Astrocyte (in vitro differentiated cells and primary cell): ENCODE measurements at regions not wholly inside any gene's neighbourhood (a gene's known extent, or its start where the extent isn't known, plus 50 kb on each side); places are given as distances from the start of the nearest gene placed in this dataset.

Source experiments
- DNase-seq: peaks from one replicate; pipeline ENCODE4 v3.0.0-alpha.2; 2010; ENCODE audit warnings: low read depth
- FAIRE-seq: peaks from 2 replicates; lab custom pipeline; 2011; peaks lifted over from hg19 to GRCh38; lab: Jason Lieb, UNC
- H2AFZ ChIP-seq: 2 replicates; pipeline ENCODE4 v1.6.0; 2012; ENCODE audit warnings: low read depth, low read length, inconsistent platforms
- H3K27ac ChIP-seq: 2 replicates; pipeline ENCODE4 v1.5.1; 2011; ENCODE audit warnings: low read depth, low read length, inconsistent platforms
- H3K27me3 ChIP-seq: 2 replicates; pipeline ENCODE4 v1.6.0; 2011; ENCODE audit warnings: low read length, inconsistent platforms; ENCODE audit not compliant: insufficient read depth
- H3K36me3 ChIP-seq: 2 replicates; pipeline ENCODE4 v1.5.1; 2011; ENCODE audit warnings: low read length, inconsistent platforms; ENCODE audit not compliant: insufficient read depth
- H3K4me1 ChIP-seq: 2 replicates; pipeline ENCODE4 v1.5.1; 2011; ENCODE audit warnings: low read length, inconsistent platforms; ENCODE audit not compliant: insufficient read depth
- H3K4me2 ChIP-seq: 2 replicates; pipeline ENCODE4 v1.6.0; 2012; ENCODE audit warnings: low read length, inconsistent platforms
- H3K4me3 ChIP-seq: 2 replicates; pipeline ENCODE4 v1.5.1; 2011; ENCODE audit warnings: low read depth, mild to moderate bottlenecking, low read length, inconsistent platforms; ENCODE audit not compliant: insufficient read depth
- H3K79me2 ChIP-seq: 2 replicates; pipeline ENCODE4 v1.6.0; 2012; ENCODE audit warnings: mild to moderate bottlenecking, low read length, inconsistent platforms; ENCODE audit not compliant: insufficient read depth
- H3K9ac ChIP-seq: 2 replicates; pipeline ENCODE4 v1.6.0; 2012; ENCODE audit warnings: mild to moderate bottlenecking, low read length, inconsistent platforms
- H3K9me3 ChIP-seq: 2 replicates; pipeline ENCODE4 v1.5.1; 2012; ENCODE audit warnings: low read depth, mild to moderate bottlenecking, low read length, inconsistent platforms; ENCODE audit not compliant: insufficient read depth
- H4K20me1 ChIP-seq: 2 replicates; pipeline ENCODE4 v1.6.0; 2012; ENCODE audit warnings: low read length, inconsistent platforms; ENCODE audit not compliant: insufficient read depth
- H3K27ac Mint-ChIP-seq: one replicate; pipeline ENCODE4 v1.8.0; 2021; ENCODE audit warnings: mild to moderate bottlenecking, mixed read lengths; ENCODE audit not compliant: unreplicated experiment
- H3K27me3 Mint-ChIP-seq: one replicate; pipeline ENCODE4 v1.8.0; 2021; ENCODE audit warnings: low read depth, mixed read lengths; ENCODE audit not compliant: unreplicated experiment
- H3K36me3 Mint-ChIP-seq: one replicate; pipeline ENCODE4 v1.8.0; 2021; ENCODE audit warnings: low read depth, mixed read lengths; ENCODE audit not compliant: unreplicated experiment
- H3K4me1 Mint-ChIP-seq: one replicate; pipeline ENCODE4 v1.8.0; 2021; ENCODE audit warnings: low read depth, mixed read lengths; ENCODE audit not compliant: unreplicated experiment
- H3K4me3 Mint-ChIP-seq: one replicate; pipeline ENCODE4 v1.8.0; 2021; ENCODE audit warnings: mild to moderate bottlenecking, moderate library complexity, mixed read lengths; ENCODE audit not compliant: unreplicated experiment
- H3K9me3 Mint-ChIP-seq: one replicate; pipeline ENCODE4 v1.8.0; 2021; ENCODE audit warnings: mild to moderate bottlenecking, mixed read lengths; ENCODE audit not compliant: unreplicated experiment
- CTCF ChIP-seq: IDR thresholded peaks from 2 replicates; pipeline ENCODE4 v1.5.1; 2011; ENCODE audit warnings: low read depth, mild to moderate bottlenecking, inconsistent platforms, low read length, moderate library complexity; ENCODE audit not compliant: insufficient read depth
- EZH2 ChIP-seq: IDR thresholded peaks from 2 replicates; pipeline ENCODE4 v1.6.1; 2012; ENCODE audit warnings: mild to moderate bottlenecking, low read length, inconsistent platforms; ENCODE audit not compliant: insufficient read depth

DNA sequence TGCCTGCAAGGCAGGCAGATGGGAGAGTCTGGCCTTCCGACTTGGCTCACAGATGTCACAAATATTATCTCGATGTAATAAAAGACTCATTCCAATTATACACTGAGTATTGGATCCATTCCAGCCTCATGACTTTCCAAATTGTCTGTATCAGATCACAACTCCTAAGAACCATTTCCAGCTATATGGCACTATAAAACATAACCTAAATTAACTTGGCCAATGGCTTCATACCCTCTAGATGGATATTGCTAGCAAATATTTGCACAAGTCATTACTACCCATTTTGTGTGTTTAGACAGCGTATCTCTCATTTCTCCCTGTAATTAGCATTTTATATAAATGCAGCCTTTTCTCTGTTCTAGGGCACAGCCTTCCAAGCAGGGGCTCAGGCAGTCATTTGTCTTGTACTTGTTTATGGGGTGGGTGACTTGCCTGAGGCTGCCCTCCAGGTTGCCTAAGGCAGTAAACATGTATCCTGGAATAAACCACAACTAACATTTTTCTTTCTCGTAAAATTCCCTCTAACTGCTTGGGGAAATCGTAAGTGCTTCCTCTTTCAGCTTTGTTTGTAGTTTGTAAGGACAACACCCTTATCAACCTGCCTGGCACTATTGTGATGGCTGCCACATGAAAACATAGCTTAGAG, 70.6 kb upstream of the KCNJ6 start:
- Mint-ChIP-seq H3K9me3 (no peaks in the 10 kb centered on the region), H3K27ac (no peak overlapping the region), H3K27me3 (peaks cover 10% of the 10 kb centered on the region), H3K4me3 (no peak overlapping the region), H3K4me1 (peaks cover 14% of the 10 kb centered on the region), H3K36me3 (no peaks in the 10 kb centered on the region)
- Histone ChIP-seq H3K9ac (no peak overlapping the region), H3K9me3 (no peaks in the 10 kb centered on the region), H3K79me2 (no peaks in the 10 kb centered on the region), H4K20me1 (no peaks in the 10 kb centered on the region), H3K4me2 (no peak overlapping the region), H2AFZ (no peak overlapping the region), H3K4me3 (no peak overlapping the region), H3K27me3 (no peaks in the 10 kb centered on the region), H3K27ac (no peak overlapping the region), H3K4me1 (no peaks in the 10 kb centered on the region), H3K36me3 (no peaks in the 10 kb centered on the region)
- FAIRE-seq = no peak
- TF ChIP-seq EZH2 = no peak
- DNase-seq = no peak

DNA sequence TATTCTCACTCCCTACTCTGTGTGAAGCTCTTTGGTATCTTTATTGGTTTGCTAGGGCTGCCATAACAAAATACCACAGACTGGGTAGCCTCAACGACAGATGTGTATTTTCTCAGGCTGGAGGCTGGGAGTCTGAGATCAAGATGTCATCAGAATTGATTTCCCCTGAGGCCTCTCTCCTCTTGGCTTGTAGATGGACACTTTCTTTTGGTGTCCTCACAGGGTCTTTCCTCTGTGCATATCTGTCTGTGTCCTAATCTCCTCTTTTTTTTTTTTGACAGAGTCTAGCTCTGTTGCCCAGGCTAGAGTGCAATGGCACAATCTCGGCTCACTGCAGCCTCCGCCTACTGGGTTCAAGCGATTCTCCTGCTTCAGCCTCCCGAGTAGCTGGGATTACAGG, 71.4 kb upstream of the KCNJ6 start:
- H3K4me1 ChIP-seq = no peaks in the 10 kb centered on the region
- Mint-ChIP-seq H3K36me3 (no peaks in the 10 kb centered on the region), H3K27ac (no peak overlapping the region), H3K27me3 (peaks cover 10% of the 10 kb centered on the region), H3K9me3 (no peaks in the 10 kb centered on the region), H3K4me1 (peaks cover 14% of the 10 kb centered on the region), H3K4me3 (no peak overlapping the region)
- H3K9ac ChIP-seq = no peak overlapping the region
- DNase-seq (no peak), FAIRE-seq (no peak)
- H3K4me3 ChIP-seq = no peak overlapping the region
- H3K36me3 ChIP-seq = no peaks in the 10 kb centered on the region
- no peaks in the 10 kb centered on the region for H4K20me1 ChIP-seq
- no peak overlapping the region for H3K4me2 ChIP-seq
- no peak overlapping the region for H2AFZ ChIP-seq
- no peaks in the 10 kb centered on the region for H3K9me3 ChIP-seq
- no peak for TF ChIP-seq CTCF
- TF ChIP-seq EZH2 = no peak
- H3K27ac ChIP-seq = no peak overlapping the region
- no peaks in the 10 kb centered on the region for H3K79me2 ChIP-seq
- H3K27me3 ChIP-seq = no peaks in the 10 kb centered on the region

DNA sequence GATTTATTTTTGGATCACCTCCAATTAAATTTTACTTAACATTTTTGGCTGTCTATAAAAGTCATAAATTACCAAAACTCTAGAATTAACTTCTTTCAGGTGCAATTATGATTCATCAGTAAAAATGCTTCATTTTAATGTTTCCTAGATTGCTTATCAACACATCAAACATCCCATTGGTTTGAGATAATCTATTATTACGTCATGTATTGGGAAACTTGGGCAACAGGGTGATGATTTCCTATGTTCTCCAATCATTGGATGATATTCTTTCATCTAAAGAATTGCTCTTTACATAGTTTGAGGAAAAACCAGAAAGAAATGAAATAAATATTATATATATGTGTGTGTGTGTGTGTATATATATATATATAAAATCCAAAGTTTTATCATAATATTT, 76.8 kb upstream of the KCNJ6 start:
- H3K9me3 Mint-ChIP-seq = no peaks in the 10 kb centered on the region
- DNase-seq (no peak), FAIRE-seq (no peak)
- no peaks in the 10 kb centered on the region for H3K9me3 ChIP-seq
- H3K9ac ChIP-seq = no peak overlapping the region
- peaks cover 13% of the 10 kb centered on the region for H3K27me3 Mint-ChIP-seq
- no peak overlapping the region for H3K27ac ChIP-seq
- no peak overlapping the region for H3K27ac Mint-ChIP-seq
- no peaks in the 10 kb centered on the region for H4K20me1 ChIP-seq
- H3K4me3 Mint-ChIP-seq = no peak overlapping the region
- no peaks in the 10 kb centered on the region for H3K4me1 Mint-ChIP-seq
- no peak overlapping the region for H2AFZ ChIP-seq
- H3K4me3 ChIP-seq = no peak overlapping the region
- no peaks in the 10 kb centered on the region for H3K79me2 ChIP-seq
- H3K27me3 ChIP-seq = no peaks in the 10 kb centered on the region
- H3K4me1 ChIP-seq = no peaks in the 10 kb centered on the region
- no peaks in the 10 kb centered on the region for H3K36me3 ChIP-seq
- H3K4me2 ChIP-seq = no peak overlapping the region
- H3K36me3 Mint-ChIP-seq = no peaks in the 10 kb centered on the region
- TF ChIP-seq CTCF (no peak), EZH2 (no peak)
